ENCODE measurements at regions not wholly inside any gene's neighbourhood (a gene's known extent, or its start where the extent isn't known, plus 50 kb on each side); places are given as distances from the start of the nearest gene placed in this dataset.
"Not testable (repeated sequence)": the region's sequence is repeated elsewhere in the genome, so short reads cannot be mapped to it uniquely, and the experiment has no call there.

DNA sequence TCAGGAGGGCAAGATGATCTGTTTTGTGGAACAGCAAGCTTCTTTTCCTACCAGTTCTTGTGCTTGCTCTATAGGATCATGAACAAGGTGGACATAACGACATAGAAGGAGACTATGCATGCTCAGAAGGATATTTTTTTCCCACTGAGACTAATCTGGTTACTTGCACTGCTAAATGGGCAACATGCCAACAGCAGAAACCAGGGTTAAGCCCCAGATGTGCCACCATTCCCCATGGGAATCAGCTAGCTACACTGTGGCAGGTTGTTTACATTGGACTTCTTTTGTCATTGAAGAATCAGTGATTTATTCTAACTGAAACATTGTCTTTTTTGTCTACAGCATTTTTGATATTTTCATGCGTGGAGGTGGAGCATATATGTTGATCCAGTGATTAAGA is 165.6 kb downstream of the C4orf33 start:
- TF ChIP-seq, protein P1, sequence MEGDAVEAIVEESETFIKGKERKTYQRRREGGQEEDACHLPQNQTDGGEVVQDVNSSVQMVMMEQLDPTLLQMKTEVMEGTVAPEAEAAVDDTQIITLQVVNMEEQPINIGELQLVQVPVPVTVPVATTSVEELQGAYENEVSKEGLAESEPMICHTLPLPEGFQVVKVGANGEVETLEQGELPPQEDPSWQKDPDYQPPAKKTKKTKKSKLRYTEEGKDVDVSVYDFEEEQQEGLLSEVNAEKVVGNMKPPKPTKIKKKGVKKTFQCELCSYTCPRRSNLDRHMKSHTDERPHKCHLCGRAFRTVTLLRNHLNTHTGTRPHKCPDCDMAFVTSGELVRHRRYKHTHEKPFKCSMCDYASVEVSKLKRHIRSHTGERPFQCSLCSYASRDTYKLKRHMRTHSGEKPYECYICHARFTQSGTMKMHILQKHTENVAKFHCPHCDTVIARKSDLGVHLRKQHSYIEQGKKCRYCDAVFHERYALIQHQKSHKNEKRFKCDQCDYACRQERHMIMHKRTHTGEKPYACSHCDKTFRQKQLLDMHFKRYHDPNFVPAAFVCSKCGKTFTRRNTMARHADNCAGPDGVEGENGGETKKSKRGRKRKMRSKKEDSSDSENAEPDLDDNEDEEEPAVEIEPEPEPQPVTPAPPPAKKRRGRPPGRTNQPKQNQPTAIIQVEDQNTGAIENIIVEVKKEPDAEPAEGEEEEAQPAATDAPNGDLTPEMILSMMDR (IDR thresholded peaks at IDR 0.05; ENCODE audit: extremely low read depth, low read depth, low read length) = no peak
- Histone ChIP-seq H3K79me2 (ENCODE audit: insufficient read depth, low read length) (no peaks in the 10 kb centered on the region), H3K4me1 (ENCODE audit: insufficient read depth, low read length) (no peaks in the 10 kb centered on the region), H3K4me2 (ENCODE audit: insufficient read depth, low read length) (no peak overlapping the region), H3K36me3 (ENCODE audit: insufficient read depth, low read length) (no peaks in the 10 kb centered on the region), H4K20me1 (ENCODE audit: insufficient read depth, low read length) (no peaks in the 10 kb centered on the region), H3K9me3 (ENCODE audit: low read depth, low read length) (no peaks in the 10 kb centered on the region), H3K4me3 (ENCODE audit: insufficient read depth, low read length) (no peak overlapping the region), H3K27ac (ENCODE audit: low read depth, low read length) (no peak overlapping the region), H2AFZ (ENCODE audit: low read length) (no peak overlapping the region), H3K27me3 (ENCODE audit: insufficient read depth, low read length) (no peaks in the 10 kb centered on the region)
- no peak for DNase-seq (ENCODE audit: insufficient read length, low spot score, missing footprints)

DNA sequence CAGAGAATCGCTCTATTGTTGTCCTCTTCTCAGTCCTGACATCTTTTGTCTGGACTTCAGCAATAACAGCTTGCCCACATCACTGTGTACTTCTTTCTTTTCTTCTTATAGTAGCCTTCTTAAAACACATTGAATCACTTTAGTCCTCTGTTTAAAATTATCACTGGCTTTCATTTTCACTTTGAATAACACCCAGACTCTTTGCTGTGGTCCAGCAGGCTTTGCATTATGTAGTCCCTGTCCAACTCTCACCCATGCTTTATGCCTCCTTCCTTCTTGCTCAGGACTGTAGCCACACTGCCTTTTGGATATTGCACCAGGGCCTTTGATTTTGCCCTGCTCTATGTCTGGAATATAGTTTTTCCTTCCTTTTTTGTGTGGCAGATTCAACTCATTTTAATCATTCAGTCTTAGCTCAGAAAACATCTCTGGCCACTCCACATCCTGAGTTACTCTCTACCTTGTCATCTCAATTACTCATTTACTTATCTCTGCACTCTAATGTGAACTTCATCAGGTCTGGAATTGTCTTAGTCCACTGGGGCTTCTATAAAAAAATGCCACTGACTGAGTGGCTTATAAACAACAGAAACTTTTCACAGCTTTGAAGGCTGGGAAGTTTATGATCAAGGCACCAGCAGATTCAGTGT is 168.2 kb downstream of the C4orf33 start:
- Histone ChIP-seq H3K79me2 (ENCODE audit: insufficient read depth, low read length) (no peaks in the 10 kb centered on the region), H3K4me1 (ENCODE audit: insufficient read depth, low read length) (no peaks in the 10 kb centered on the region), H2AFZ (ENCODE audit: low read length) (no peak overlapping the region), H3K9me3 (ENCODE audit: low read depth, low read length) (no peaks in the 10 kb centered on the region), H3K27ac (ENCODE audit: low read depth, low read length) (no peak overlapping the region), H3K36me3 (ENCODE audit: insufficient read depth, low read length) (no peaks in the 10 kb centered on the region), H3K27me3 (ENCODE audit: insufficient read depth, low read length) (no peaks in the 10 kb centered on the region), H3K4me3 (ENCODE audit: insufficient read depth, low read length) (no peak overlapping the region), H3K4me2 (ENCODE audit: insufficient read depth, low read length) (no peak overlapping the region), H4K20me1 (ENCODE audit: insufficient read depth, low read length) (no peaks in the 10 kb centered on the region)
- TF ChIP-seq, protein P1 (IDR thresholded peaks at IDR 0.05; ENCODE audit: extremely low read depth, low read depth, low read length) = no peak
- no peak for DNase-seq (ENCODE audit: insufficient read length, low spot score, missing footprints)

DNA sequence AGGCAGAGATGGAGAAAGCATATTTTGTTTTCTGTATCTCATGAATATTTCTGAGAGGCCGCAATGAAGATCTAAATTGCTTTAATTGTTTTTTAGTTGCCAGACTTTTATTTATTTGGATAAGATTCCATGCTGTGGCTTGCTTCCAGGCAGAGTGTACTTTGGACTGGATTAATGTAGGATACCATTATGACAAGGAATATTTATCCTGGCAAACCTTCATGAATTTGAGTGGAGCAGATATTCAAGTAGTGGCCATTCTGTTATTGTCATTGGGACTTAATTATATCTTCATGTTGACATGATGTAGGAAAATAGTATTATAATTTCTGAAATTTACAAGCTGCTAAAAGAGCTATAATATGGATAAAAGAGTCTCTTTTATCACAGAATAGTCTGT is 182.9 kb downstream of the C4orf33 start:
- no peaks in the 10 kb centered on the region for H3K27me3 ChIP-seq (ENCODE audit: insufficient read depth, low read length)
- H2AFZ ChIP-seq (ENCODE audit: low read length) = no peak overlapping the region
- no peaks in the 10 kb centered on the region for H3K36me3 ChIP-seq (ENCODE audit: insufficient read depth, low read length)
- no peaks in the 10 kb centered on the region for H3K4me1 ChIP-seq (ENCODE audit: insufficient read depth, low read length)
- no peak overlapping the region for H3K27ac ChIP-seq (ENCODE audit: low read depth, low read length)
- no peaks in the 10 kb centered on the region for H3K9me3 ChIP-seq (ENCODE audit: low read depth, low read length)
- no peak overlapping the region for H3K4me2 ChIP-seq (ENCODE audit: insufficient read depth, low read length)
- no peak overlapping the region for H3K4me3 ChIP-seq (ENCODE audit: insufficient read depth, low read length)
- DNase-seq (ENCODE audit: insufficient read length, low spot score, missing footprints) = no peak
- H4K20me1 ChIP-seq (ENCODE audit: insufficient read depth, low read length) = no peaks in the 10 kb centered on the region
- H3K79me2 ChIP-seq (ENCODE audit: insufficient read depth, low read length) = no peaks in the 10 kb centered on the region
- TF ChIP-seq, protein P1 (IDR thresholded peaks at IDR 0.05; ENCODE audit: extremely low read depth, low read depth, low read length) = no peak

DNA sequence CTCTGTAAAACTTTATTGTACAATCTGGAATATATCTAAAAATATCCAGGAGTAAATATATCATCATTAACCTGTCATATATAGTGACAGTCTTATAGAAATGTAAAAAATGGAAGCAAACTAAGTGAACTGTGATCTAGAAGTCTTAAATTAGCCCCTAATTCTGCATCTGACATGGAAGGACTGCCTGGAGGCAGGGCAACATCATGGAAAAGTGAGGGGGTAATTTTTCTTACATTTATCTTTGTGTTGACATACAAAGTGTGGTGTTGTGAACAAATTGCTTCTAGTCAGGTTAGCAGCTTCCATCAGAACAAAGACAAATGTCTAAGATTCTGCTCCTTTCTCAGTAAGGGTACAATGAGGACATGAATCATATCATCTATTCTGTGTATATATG is 186.3 kb downstream of the C4orf33 start:
- Histone ChIP-seq H3K4me2 (ENCODE audit: insufficient read depth, low read length) (no peak overlapping the region), H3K36me3 (ENCODE audit: insufficient read depth, low read length) (no peaks in the 10 kb centered on the region), H2AFZ (ENCODE audit: low read length) (no peak overlapping the region), H3K79me2 (ENCODE audit: insufficient read depth, low read length) (no peaks in the 10 kb centered on the region), H3K4me3 (ENCODE audit: insufficient read depth, low read length) (no peak overlapping the region), H4K20me1 (ENCODE audit: insufficient read depth, low read length) (no peaks in the 10 kb centered on the region), H3K4me1 (ENCODE audit: insufficient read depth, low read length) (no peaks in the 10 kb centered on the region), H3K27ac (ENCODE audit: low read depth, low read length) (no peak overlapping the region), H3K9me3 (ENCODE audit: low read depth, low read length) (no peaks in the 10 kb centered on the region), H3K27me3 (ENCODE audit: insufficient read depth, low read length) (no peaks in the 10 kb centered on the region)
- TF ChIP-seq, protein P1 (IDR thresholded peaks at IDR 0.05; ENCODE audit: extremely low read depth, low read depth, low read length) = no peak
- DNase-seq (ENCODE audit: insufficient read length, low spot score, missing footprints) = no peak

DNA sequence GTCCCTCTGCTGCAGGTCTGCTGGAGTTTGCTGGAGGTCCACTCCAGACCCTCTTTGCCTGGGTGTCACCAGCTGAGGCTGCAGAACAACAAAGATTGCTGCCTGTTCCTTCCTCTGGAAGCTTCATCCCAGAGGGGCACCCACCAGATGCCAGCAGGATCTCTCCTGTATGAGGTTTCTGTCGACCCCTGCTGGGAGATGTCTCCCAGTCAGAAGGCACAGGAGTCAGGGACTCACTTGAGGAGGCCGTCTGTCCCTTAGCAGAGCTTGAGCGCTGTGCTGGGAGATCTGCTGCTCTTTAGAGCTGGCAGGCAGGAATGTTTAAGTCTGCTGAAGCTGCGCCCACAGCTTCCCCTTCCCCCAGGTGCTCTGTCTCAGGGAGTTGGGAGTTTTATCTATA is 196.2 kb downstream of the C4orf33 start:
- not testable (repeated sequence) for H3K79me2 ChIP-seq (ENCODE audit: insufficient read depth, low read length); H3K36me3 ChIP-seq (ENCODE audit: insufficient read depth, low read length); H4K20me1 ChIP-seq (ENCODE audit: insufficient read depth, low read length); H3K27ac ChIP-seq (ENCODE audit: low read depth, low read length); H3K9me3 ChIP-seq (ENCODE audit: low read depth, low read length); H2AFZ ChIP-seq (ENCODE audit: low read length); DNase-seq (ENCODE audit: insufficient read length, low spot score, missing footprints); H3K4me1 ChIP-seq (ENCODE audit: insufficient read depth, low read length); H3K27me3 ChIP-seq (ENCODE audit: insufficient read depth, low read length); H3K4me3 ChIP-seq (ENCODE audit: insufficient read depth, low read length); H3K4me2 ChIP-seq (ENCODE audit: insufficient read depth, low read length)
